WTC11 (cell line): ENCODE measurements at regions not wholly inside any gene's neighbourhood (a gene's known extent, or its start where the extent isn't known, plus 50 kb on each side); places are given as distances from the start of the nearest gene placed in this dataset.

Experiments used
- ATAC-seq: fragments of 200-7000 bp; cut with Tn5 transposase; 2 replicates; pipeline ENCODE4 v1.10.0; 2021; ENCODE audit warnings: mild to moderate bottlenecking, moderate library complexity
- CTCF ChIA-PET: fragments of 300-600 bp; sonication (Branson Sonifier 250); formaldehyde crosslinking; loops from one replicate; lab custom pipeline; 2021; ENCODE audit warnings: antibody characterized with exemption; lab: Charles Lee
- POLR2A ChIA-PET: fragments of 350-600 bp; sonication (Branson Sonifier 250); formaldehyde crosslinking; loops from one replicate; lab custom pipeline; 2021; ENCODE audit warnings: antibody characterized with exemption; lab: Charles Lee
- DNase-seq: peaks from one replicate; pipeline ENCODE4 v3.0.0; 2021; ENCODE audit warnings: low spot score
- H3K27ac Mint-ChIP-seq: 2 replicates; pipeline ENCODE4 v1.8.0; 2021; ENCODE audit warnings: mixed read lengths
- H3K27me3 Mint-ChIP-seq: 2 replicates; pipeline ENCODE4 v1.8.0; 2021; ENCODE audit warnings: low read depth, mild to moderate bottlenecking, moderate library complexity, mixed read lengths
- H3K36me3 Mint-ChIP-seq: 2 replicates; pipeline ENCODE4 v1.8.0; 2021; ENCODE audit warnings: mixed read lengths
- H3K4me1 Mint-ChIP-seq: 2 replicates; pipeline ENCODE4 v1.8.0; 2022; ENCODE audit warnings: mixed read lengths
- H3K4me3 Mint-ChIP-seq: 2 replicates; pipeline ENCODE4 v1.8.0; 2021; ENCODE audit warnings: mild to moderate bottlenecking, moderate library complexity, mixed read lengths
- H3K9me3 Mint-ChIP-seq: 2 replicates; pipeline ENCODE4 v1.8.0; 2021; ENCODE audit warnings: mixed read lengths
- ATF2 ChIP-seq: sonication (generic); formaldehyde crosslinking; IDR thresholded peaks from 2 replicates; pipeline ENCODE4 v1.8.1; 2022; ENCODE audit warnings: low read depth, missing genetic modification reagents, borderline replicate concordance
- CDX4 ChIP-seq: fragments of 250-450 bp; sonication (Bioruptor Pico); IDR thresholded peaks from 2 replicates; pipeline ENCODE4 v1.9.0; 2021; ENCODE audit warnings: moderate library complexity, mild to moderate bottlenecking, inconsistent platforms, borderline replicate concordance
- E2F4 ChIP-seq: sonication (generic); formaldehyde crosslinking; IDR thresholded peaks from 2 replicates; pipeline ENCODE4 v1.8.1; 2022; ENCODE audit warnings: low read depth, mild to moderate bottlenecking, moderate library complexity, missing genetic modification reagents, borderline replicate concordance
- GABPB1 ChIP-seq: sonication (generic); formaldehyde crosslinking; IDR thresholded peaks from 2 replicates; pipeline ENCODE4 v1.8.1; 2023; ENCODE audit warnings: mild to moderate bottlenecking, missing genetic modification reagents
- GTF2I ChIP-seq: fragments of 250-450 bp; sonication (Bioruptor Pico); conservative IDR thresholded peaks from 2 replicates; pipeline ENCODE4 v1.4.0; 2021; ENCODE audit warnings: mild to moderate bottlenecking
- IRF2 ChIP-seq: sonication (generic); formaldehyde crosslinking; IDR thresholded peaks from 2 replicates; pipeline ENCODE4 v1.8.0; 2022; ENCODE audit warnings: low read depth, missing genetic modification reagents, borderline replicate concordance
- JAZF1 ChIP-seq: fragments of 250-450 bp; sonication (Bioruptor Pico); IDR thresholded peaks from 2 replicates; pipeline ENCODE4 v1.9.0; 2021; ENCODE audit warnings: moderate library complexity, mild to moderate bottlenecking, inconsistent platforms
- MYBL2 ChIP-seq: sonication (generic); formaldehyde crosslinking; IDR thresholded peaks from 2 replicates; pipeline ENCODE4 v1.8.1; 2023; ENCODE audit warnings: mild to moderate bottlenecking, moderate library complexity, missing genetic modification reagents
- NFE2L1 ChIP-seq: sonication (generic); formaldehyde crosslinking; IDR thresholded peaks from 2 replicates; pipeline ENCODE4 v1.8.1; 2023; ENCODE audit warnings: missing genetic modification reagents
- PRDM15 ChIP-seq: sonication (generic); formaldehyde crosslinking; IDR thresholded peaks from 2 replicates; pipeline ENCODE4 v1.8.0; 2022; ENCODE audit warnings: missing genetic modification reagents
- PRRX2 ChIP-seq: fragments of 250-450 bp; sonication (Bioruptor Pico); IDR thresholded peaks from 2 replicates; pipeline ENCODE4 v1.8.0; 2021; ENCODE audit warnings: mild to moderate bottlenecking
- SMAD3 ChIP-seq: sonication (generic); formaldehyde crosslinking; IDR thresholded peaks from 2 replicates; pipeline ENCODE4 v1.8.0; 2022; ENCODE audit warnings: missing genetic modification reagents, mild to moderate bottlenecking, borderline replicate concordance
- SP1 ChIP-seq: sonication (generic); formaldehyde crosslinking; conservative IDR thresholded peaks from 2 replicates; pipeline ENCODE4 v1.8.1; 2022; ENCODE audit warnings: missing genetic modification reagents
- TCF7 ChIP-seq: sonication (generic); formaldehyde crosslinking; IDR thresholded peaks from 2 replicates; pipeline ENCODE4 v1.8.0; 2022; ENCODE audit warnings: mild to moderate bottlenecking, low read depth, missing genetic modification reagents, moderate library complexity
- TP53 ChIP-seq: sonication (generic); formaldehyde crosslinking; IDR thresholded peaks from 2 replicates; pipeline ENCODE4 v1.8.1; 2023; ENCODE audit warnings: mild to moderate bottlenecking, missing genetic modification reagents
- ZMAT4 ChIP-seq: fragments of 250-450 bp; sonication (Bioruptor Pico); IDR thresholded peaks from 2 replicates; pipeline ENCODE4 v1.9.0; 2021; ENCODE audit warnings: mild to moderate bottlenecking
- ZNF121 ChIP-seq: sonication (generic); formaldehyde crosslinking; IDR thresholded peaks from 2 replicates; pipeline ENCODE4 v1.8.0; 2023; ENCODE audit warnings: missing genetic modification reagents
- ZNF219 ChIP-seq: sonication (generic); formaldehyde crosslinking; IDR thresholded peaks from 2 replicates; pipeline ENCODE4 v1.8.0; 2023; ENCODE audit warnings: missing genetic modification reagents, mild to moderate bottlenecking, borderline replicate concordance
- ZNF263 ChIP-seq: sonication (generic); formaldehyde crosslinking; IDR thresholded peaks from 2 replicates; pipeline ENCODE4 v1.8.1; 2022; ENCODE audit warnings: low read depth, mild to moderate bottlenecking, moderate library complexity, missing genetic modification reagents
- ZNF281 ChIP-seq: sonication (generic); formaldehyde crosslinking; IDR thresholded peaks from 2 replicates; pipeline ENCODE4 v1.8.0; 2023; ENCODE audit warnings: mild to moderate bottlenecking, missing genetic modification reagents
- ZNF317 ChIP-seq: sonication (generic); formaldehyde crosslinking; IDR thresholded peaks from 2 replicates; pipeline ENCODE4 v1.8.1; 2023; ENCODE audit warnings: low read depth, mild to moderate bottlenecking, moderate library complexity, missing genetic modification reagents, borderline replicate concordance

- no peaks in the 10 kb centered on the region for H3K36me3 Mint-ChIP-seq
- ChIA-PET POLR2A (interaction anchor here (0.6 kb wide), 1 partner anchor 305 kb away, joined by 3 read pairs; no protein-coding TSS in a partner anchor), CTCF (interaction anchor here (1.8 kb wide), 1 partner anchor 184 kb away, joined by 5 read pairs; no protein-coding TSS in a partner anchor)
- no peaks in the 10 kb centered on the region; the same call in 1 of the 2 replicates for H3K27me3 Mint-ChIP-seq
- peaks cover 32% of the 10 kb centered on the region for H3K4me1 Mint-ChIP-seq
- ATAC-seq (no peak), DNase-seq (no peak)
- no peak overlapping the region for H3K4me3 Mint-ChIP-seq
- H3K9me3 Mint-ChIP-seq, result no peaks in the 10 kb centered on the region
- no peak overlapping the region for H3K27ac Mint-ChIP-seq
- TF ChIP-seq GTF2I (no peak), IRF2 (CRISPR knock-in tag) (no peak), ZNF317 (no peak), ZNF219 (CRISPR knock-in tag) (no peak), ZNF281 (CRISPR knock-in tag) (no peak), TCF7 (CRISPR knock-in tag) (no peak), MYBL2 (CRISPR knock-in tag) (no peak), ZNF263 (CRISPR knock-in tag) (no peak), PRRX2 (CRISPR knock-in tag) (no peak), CDX4 (CRISPR knock-in tag) (no peak), E2F4 (no peak), ZNF121 (CRISPR knock-in tag) (no peak), SP1 (no peak), ATF2 (no peak), NFE2L1 (CRISPR knock-in tag) (no peak), SMAD3 (CRISPR knock-in tag) (no peak), GABPB1 (CRISPR knock-in tag) (no peak), TP53 (CRISPR knock-in tag) (no peak)
Measured at GRCh38 chr6:15999201-15999600, 129.7 kb upstream of the MYLIP start.

GRCh38 chr6:15997586-15998388, 131.1 kb upstream of the MYLIP start:
- POLR2A ChIA-PET, result interaction anchor here (0.7 kb wide), 1 partner anchor 103 kb away, joined by 4 read pairs; no protein-coding TSS in a partner anchor
- Mint-ChIP-seq H3K36me3 (no peaks in the 10 kb centered on the region), H3K4me3 (no peak overlapping the region), H3K27ac (no peak overlapping the region), H3K9me3 (no peaks in the 10 kb centered on the region), H3K27me3 (no peaks in the 10 kb centered on the region; the same call in 1 of the 2 replicates), H3K4me1 (peaks cover 32% of the 10 kb centered on the region)
- CTCF ChIA-PET, result interaction anchor here (0.9 to 1.8 kb wide), 2 partner anchors 185 to 288 kb away, joined by 3 to 5 read pairs; no protein-coding TSS in a partner anchor
- no peak; the same call in 1 of the 2 replicates for ATAC-seq
- no peak for DNase-seq
- no peak for TF ChIP-seq JAZF1
- no peak for TF ChIP-seq PRDM15 (CRISPR knock-in tag)
- TF ChIP-seq ZMAT4 (CRISPR knock-in tag), result no peak
- no peak for TF ChIP-seq ATF2
